PC-9 (cell line): ENCODE measurements at regions not wholly inside any gene's neighbourhood (a gene's known extent, or its start where the extent isn't known, plus 50 kb on each side); places are given as distances from the start of the nearest gene placed in this dataset.

Source experiments
- BruUV-seq: library from RNA; stranded (reverse); fragments of 400-500 nt; replicated peaks from 2 replicates; lab custom pipeline; 2021; lab: Mats Ljungman, UMichigan
- CTCF ChIA-PET: fragments of 300-600 bp; sonication (Branson Sonifier 250); formaldehyde crosslinking; loops from one replicate; lab custom pipeline; 2022; ENCODE audit warnings: antibody characterized with exemption; lab: Charles Lee
- POLR2A ChIA-PET: fragments of 300-600 bp; sonication (Branson Sonifier 250); formaldehyde crosslinking; loops from one replicate; lab custom pipeline; 2022; ENCODE audit warnings: antibody characterized with exemption; ENCODE audit not compliant: unreplicated experiment; lab: Charles Lee
- DNase-seq, 2 experiments: peaks; one replicate each; pipeline versions ENCODE4 v3.0.0 to v3.0.0-alpha.2; 2015 to 2022; ENCODE audit warnings: mixed read lengths in 1 of 2
- H2AFZ ChIP-seq: fragments of 200-600 bp; sonication (generic); 2 replicates; pipeline ENCODE4 v1.8.1; 2017; ENCODE audit warnings: antibody characterized with exemption
- H3F3A ChIP-seq: fragments of 200-600 bp; sonication (generic); 2 replicates; pipeline ENCODE4 v1.8.1; 2017; ENCODE audit warnings: antibody characterized with exemption, mild to moderate bottlenecking, low read depth; ENCODE audit not compliant: insufficient read depth
- H3K27ac ChIP-seq: fragments of 200-600 bp; sonication (generic); 2 replicates; pipeline ENCODE4 v1.6.1; 2016; ENCODE audit warnings: mixed run types
- H3K27me3 ChIP-seq: fragments of 200-600 bp; sonication (generic); 2 replicates; pipeline ENCODE4 v1.6.1; 2016; ENCODE audit warnings: low read depth, mixed run types; ENCODE audit not compliant: insufficient read depth
- H3K36me3 ChIP-seq: fragments of 200-600 bp; sonication (generic); 2 replicates; pipeline ENCODE4 v1.6.1; 2016; ENCODE audit warnings: low read depth, mixed run types
- H3K4me1 ChIP-seq: fragments of 200-600 bp; sonication (generic); replicated peaks from 2 replicates; pipeline ENCODE4 v1.6.1; 2016; ENCODE audit warnings: mixed run types; ENCODE audit not compliant: insufficient read depth
- H3K4me2 ChIP-seq: fragments of 200-600 bp; sonication (generic); 2 replicates; pipeline ENCODE4 v1.6.1; 2017; ENCODE audit warnings: mixed run types
- H3K4me3 ChIP-seq: fragments of 200-600 bp; sonication (generic); 2 replicates; pipeline ENCODE4 v1.6.1; 2016; ENCODE audit warnings: mixed run types
- H3K79me2 ChIP-seq: fragments of 200-600 bp; sonication (generic); 2 replicates; pipeline ENCODE4 v1.6.1; 2017; ENCODE audit warnings: low read depth, mixed run types
- H3K9me2 ChIP-seq: fragments of 200-600 bp; sonication (generic); 2 replicates; pipeline ENCODE4 v1.8.1; 2017; ENCODE audit warnings: mild to moderate bottlenecking; ENCODE audit not compliant: insufficient read depth
- H3K9me3 ChIP-seq: fragments of 200-600 bp; sonication (generic); 2 replicates; pipeline ENCODE4 v1.8.1; 2016; ENCODE audit warnings: low read depth; ENCODE audit not compliant: insufficient read depth
- H4K20me1 ChIP-seq: fragments of 200-600 bp; sonication (generic); 2 replicates; pipeline ENCODE4 v1.8.1; 2017; ENCODE audit not compliant: insufficient read depth
- EZH2 ChIP-seq: fragments of 200-600 bp; sonication (generic); IDR thresholded peaks from 2 replicates; pipeline ENCODE4 v1.8.0; 2017; ENCODE audit warnings: antibody characterized with exemption, low read depth
- intact Hi-C: fragments of 100-400 bp; cut with micrococcal nuclease; formaldehyde crosslinking; loops from one replicate; pipeline ENCODE4 v1.10.0; 2022; ENCODE audit not compliant: unreplicated experiment
- TF ChIP-seq, protein P1 (sequence below): fragments of 200-600 bp; sonication (generic); conservative IDR thresholded peaks from 2 replicates; pipeline ENCODE4 v1.6.1; 2017; ENCODE audit warnings: mixed run types, antibody characterized with exemption, mild to moderate bottlenecking, moderate library complexity

DNA sequence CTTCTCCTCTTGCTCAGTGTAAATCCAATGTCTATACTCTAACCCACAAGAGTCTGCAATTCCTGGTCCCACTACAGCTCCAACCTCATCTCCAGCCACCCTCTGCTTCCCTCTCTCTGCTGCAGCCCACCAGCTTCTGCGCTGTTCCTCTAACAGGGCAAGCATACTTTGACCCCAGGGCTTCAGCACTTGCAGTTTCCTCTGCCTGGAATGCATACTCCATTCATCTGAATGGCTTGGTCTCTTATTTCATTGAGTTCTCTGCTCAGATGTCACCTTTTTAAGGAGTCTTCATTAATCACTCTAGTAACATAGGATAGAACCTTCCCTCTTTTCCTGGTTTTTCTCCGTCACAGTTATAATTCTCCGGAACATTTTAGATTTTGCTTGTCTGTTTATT lies 141.6 kb downstream of the BUD13 start:
- Histone ChIP-seq H3K4me2 (no peak overlapping the region), H3K27me3 (peaks cover 43% of the 10 kb centered on the region), H2AFZ (no peak overlapping the region), H3K79me2 (no peaks in the 10 kb centered on the region), H3K4me1 (no peaks in the 10 kb centered on the region), H4K20me1 (peaks cover 3% of the 10 kb centered on the region; the same call in 1 of the 2 replicates), H3K9me2 (no peaks in the 10 kb centered on the region), H3F3A (no peaks in the 10 kb centered on the region), H3K4me3 (no peak overlapping the region), H3K27ac (no peak overlapping the region), H3K36me3 (no peaks in the 10 kb centered on the region), H3K9me3 (no peaks in the 10 kb centered on the region)
- TF ChIP-seq, protein P1, sequence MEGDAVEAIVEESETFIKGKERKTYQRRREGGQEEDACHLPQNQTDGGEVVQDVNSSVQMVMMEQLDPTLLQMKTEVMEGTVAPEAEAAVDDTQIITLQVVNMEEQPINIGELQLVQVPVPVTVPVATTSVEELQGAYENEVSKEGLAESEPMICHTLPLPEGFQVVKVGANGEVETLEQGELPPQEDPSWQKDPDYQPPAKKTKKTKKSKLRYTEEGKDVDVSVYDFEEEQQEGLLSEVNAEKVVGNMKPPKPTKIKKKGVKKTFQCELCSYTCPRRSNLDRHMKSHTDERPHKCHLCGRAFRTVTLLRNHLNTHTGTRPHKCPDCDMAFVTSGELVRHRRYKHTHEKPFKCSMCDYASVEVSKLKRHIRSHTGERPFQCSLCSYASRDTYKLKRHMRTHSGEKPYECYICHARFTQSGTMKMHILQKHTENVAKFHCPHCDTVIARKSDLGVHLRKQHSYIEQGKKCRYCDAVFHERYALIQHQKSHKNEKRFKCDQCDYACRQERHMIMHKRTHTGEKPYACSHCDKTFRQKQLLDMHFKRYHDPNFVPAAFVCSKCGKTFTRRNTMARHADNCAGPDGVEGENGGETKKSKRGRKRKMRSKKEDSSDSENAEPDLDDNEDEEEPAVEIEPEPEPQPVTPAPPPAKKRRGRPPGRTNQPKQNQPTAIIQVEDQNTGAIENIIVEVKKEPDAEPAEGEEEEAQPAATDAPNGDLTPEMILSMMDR: no peak
- no peak for TF ChIP-seq EZH2
- ChIA-PET CTCF (no interaction called here), POLR2A (no interaction called here)
- intact Hi-C loops: no loop called here
- BruUV-seq: no TSS peak
- no peak for DNase-seq

- CTCF ChIA-PET: no interaction called here
- Histone ChIP-seq H3K4me1 (no peaks in the 10 kb centered on the region), H2AFZ (no peak overlapping the region), H3K9me3 (no peaks in the 10 kb centered on the region), H4K20me1 (no peaks in the 10 kb centered on the region), H3K9me2 (0 out of 2 replicates have a peak, but pooled peaks cover 4% of the 10 kb centered on the region), H3F3A (no peaks in the 10 kb centered on the region), H3K27me3 (peaks cover 67% of the 10 kb centered on the region), H3K36me3 (no peaks in the 10 kb centered on the region), H3K4me2 (no peak overlapping the region), H3K27ac (no peak overlapping the region), H3K79me2 (no peaks in the 10 kb centered on the region), H3K4me3 (no peak overlapping the region)
- POLR2A ChIA-PET: no interaction called here
- no TSS peak for BruUV-seq
- no peak for DNase-seq
- intact Hi-C loops: no loop called here
- no peak for TF ChIP-seq EZH2
- TF ChIP-seq, protein P1: no peak
Observed at GRCh38 chr11:116618461-116618860, 154.3 kb downstream of the BUD13 start.

- Histone ChIP-seq H3K36me3 (no peaks in the 10 kb centered on the region), H3F3A (no peaks in the 10 kb centered on the region), H3K9me3 (no peaks in the 10 kb centered on the region), H4K20me1 (peaks cover 3% of the 10 kb centered on the region; the same call in 1 of the 2 replicates), H3K4me1 (no peaks in the 10 kb centered on the region), H3K27me3 (peaks cover 86% of the 10 kb centered on the region), H3K4me2 (no peak overlapping the region), H3K9me2 (no peaks in the 10 kb centered on the region), H3K4me3 (no peak overlapping the region), H2AFZ (no peak overlapping the region), H3K27ac (no peak overlapping the region), H3K79me2 (no peaks in the 10 kb centered on the region)
- POLR2A ChIA-PET: no interaction called here
- no TSS peak for BruUV-seq
- no peak for DNase-seq
- CTCF ChIA-PET: no interaction called here
- intact Hi-C loops: no loop called here
- TF ChIP-seq, protein P1: no peak
- no peak for TF ChIP-seq EZH2
Observed at GRCh38 chr11:116615211-116615865, 157.4 kb downstream of the BUD13 start.
